ENCODE measurements at regions not wholly inside any gene's neighbourhood (a gene's known extent, or its start where the extent isn't known, plus 50 kb on each side); places are given as distances from the start of the nearest gene placed in this dataset.

GRCh38 chr4:45876235-45876890 is 247.5 kb downstream of the GABRG1 start:
- no peak for TF ChIP-seq CTCF (conservative IDR thresholded peaks at IDR 0.05)
- TF ChIP-seq ZFX (IDR thresholded peaks at IDR 0.05): no peak
